GM21737 (cell line): ENCODE measurements at regions not wholly inside any gene's neighbourhood (a gene's known extent, or its start where the extent isn't known, plus 50 kb on each side); places are given as distances from the start of the nearest gene placed in this dataset.
"Not testable (repeated sequence)": the region's sequence is repeated elsewhere in the genome, so short reads cannot be mapped to it uniquely, and the experiment has no call there.

Experiments
- ATAC-seq: cut with Tn5 transposase; IDR thresholded peaks from one replicate; pipeline ENCODE4 v1.9.1; 2021; ENCODE audit warnings: mild to moderate bottlenecking, moderate library complexity; ENCODE audit not compliant: unreplicated experiment

- ATAC-seq = no peak
Measured at GRCh38 chr6:80789912-80790570, 683.6 kb downstream of the BCKDHB start.

GRCh38 chr6:80783271-80783670 is 676.8 kb downstream of the BCKDHB start:
- ATAC-seq = not testable (repeated sequence)

GRCh38 chr6:80771941-80772340 is 665.5 kb downstream of the BCKDHB start:
- no peak for ATAC-seq

- no peak for ATAC-seq
Measured at GRCh38 chr6:80769106-80769505, 662.6 kb downstream of the BCKDHB start.

- no peak for ATAC-seq
Measured at GRCh38 chr6:80767808-80768207, 661.3 kb downstream of the BCKDHB start.

- ATAC-seq = no peak
Measured at GRCh38 chr6:80744213-80744612, 637.7 kb downstream of the BCKDHB start.

GRCh38 chr6:80742481-80742880 is 636.0 kb downstream of the BCKDHB start:
- ATAC-seq = no peak

- no peak for ATAC-seq
Measured at GRCh38 chr6:80733641-80734040, 627.2 kb downstream of the BCKDHB start.

- no peak for ATAC-seq
Measured at GRCh38 chr6:80728830-80729229, 622.4 kb downstream of the BCKDHB start.

GRCh38 chr6:80728101-80728750 is 621.8 kb downstream of the BCKDHB start:
- ATAC-seq = no peak

- no peak for ATAC-seq
Measured at GRCh38 chr6:80725156-80725930, 618.9 kb downstream of the BCKDHB start.

GRCh38 chr6:80720824-80721223 is 614.4 kb downstream of the BCKDHB start:
- no peak for ATAC-seq

- ATAC-seq = no peak
Measured at GRCh38 chr6:80714513-80714912, 608.0 kb downstream of the BCKDHB start.

- no peak for ATAC-seq
Measured at GRCh38 chr6:80698459-80698858, 592.0 kb downstream of the BCKDHB start.

- no peak for ATAC-seq
Measured at GRCh38 chr6:80696268-80696667, 589.8 kb downstream of the BCKDHB start.

GRCh38 chr6:80690551-80691131 is 584.2 kb downstream of the BCKDHB start:
- no peak for ATAC-seq

GRCh38 chr6:80689716-80690395 is 583.4 kb downstream of the BCKDHB start:
- ATAC-seq = no peak

GRCh38 chr6:80679992-80680391 is 573.5 kb downstream of the BCKDHB start:
- ATAC-seq = no peak

- ATAC-seq = no peak
Measured at GRCh38 chr6:80676386-80676785, 569.9 kb downstream of the BCKDHB start.

GRCh38 chr6:80674669-80675068 is 568.2 kb downstream of the BCKDHB start:
- ATAC-seq = no peak

GRCh38 chr6:80673367-80673766 is 566.9 kb downstream of the BCKDHB start:
- ATAC-seq = no peak
